ENCODE measurements at regions not wholly inside any gene's neighbourhood (a gene's known extent, or its start where the extent isn't known, plus 50 kb on each side); places are given as distances from the start of the nearest gene placed in this dataset.

GRCh38 chr15:70182858-70183695, 85.4 kb upstream of the TLE3 start:
- Histone ChIP-seq H3K27ac (ENCODE audit: low read length) (no peak overlapping the region), H3K4me1 (ENCODE audit: control insufficient read depth, insufficient read depth, low read length) (no peaks in the 10 kb centered on the region), H3K36me3 (ENCODE audit: control insufficient read depth in 2 of 2, insufficient read depth in 2 of 2, low read length in 2 of 2) (no peaks in the 10 kb centered on the region), H3K9ac (ENCODE audit: low read length in 2 of 2) (no peak overlapping the region), H3K9me3 (ENCODE audit: control insufficient read depth in 2 of 2, low read length in 2 of 2) (no peaks in the 10 kb centered on the region), H3K27me3 (ENCODE audit: control insufficient read depth in 1 of 2, insufficient read depth in 2 of 2, low read length in 2 of 2) (peaks cover 0 to 2% of the 10 kb centered on the region in 2 donors), H3K4me3 (ENCODE audit: low read length in 2 of 2) (no peak overlapping the region)

GRCh38 chr15:70181626-70182255, 84.0 kb upstream of the TLE3 start:
- no peak overlapping the region for H3K9ac ChIP-seq (ENCODE audit: low read length in 2 of 2)
- H3K27ac ChIP-seq (ENCODE audit: low read length): no peak overlapping the region
- no peaks in the 10 kb centered on the region for H3K9me3 ChIP-seq (ENCODE audit: control insufficient read depth in 2 of 2, low read length in 2 of 2)
- H3K4me3 ChIP-seq (ENCODE audit: low read length in 2 of 2): no peak overlapping the region
- H3K36me3 ChIP-seq (ENCODE audit: control insufficient read depth in 2 of 2, insufficient read depth in 2 of 2, low read length in 2 of 2): no peaks in the 10 kb centered on the region
- H3K4me1 ChIP-seq (ENCODE audit: control insufficient read depth, insufficient read depth, low read length): no peaks in the 10 kb centered on the region
- peaks cover 0 to 2% of the 10 kb centered on the region in 2 donors for H3K27me3 ChIP-seq (ENCODE audit: control insufficient read depth in 1 of 2, insufficient read depth in 2 of 2, low read length in 2 of 2)

GRCh38 chr15:70180186-70180875, 82.6 kb upstream of the TLE3 start:
- Histone ChIP-seq H3K27ac (ENCODE audit: low read length) (no peak overlapping the region), H3K4me3 (ENCODE audit: low read length in 2 of 2) (no peak overlapping the region)

GRCh38 chr15:70179309-70179892, 81.7 kb upstream of the TLE3 start:
- no peak overlapping the region for H3K27ac ChIP-seq (ENCODE audit: low read length)
- no peaks in the 10 kb centered on the region for H3K4me1 ChIP-seq (ENCODE audit: control insufficient read depth, insufficient read depth, low read length)
- no peaks in the 10 kb centered on the region for H3K27me3 ChIP-seq (ENCODE audit: control insufficient read depth in 1 of 2, insufficient read depth in 2 of 2, low read length in 2 of 2)
- H3K9me3 ChIP-seq (ENCODE audit: control insufficient read depth in 2 of 2, low read length in 2 of 2): no peaks in the 10 kb centered on the region
- no peak overlapping the region for H3K9ac ChIP-seq (ENCODE audit: low read length in 2 of 2)
- no peaks in the 10 kb centered on the region for H3K36me3 ChIP-seq (ENCODE audit: control insufficient read depth in 2 of 2, insufficient read depth in 2 of 2, low read length in 2 of 2)
- no peak overlapping the region for H3K4me3 ChIP-seq (ENCODE audit: low read length in 2 of 2)

More at GRCh38 chr15:70180186-70180875, 82.6 kb upstream of the TLE3 start:
- Histone ChIP-seq H3K36me3 (ENCODE audit: control insufficient read depth in 2 of 2, insufficient read depth in 2 of 2, low read length in 2 of 2) (no peaks in the 10 kb centered on the region), H3K27me3 (ENCODE audit: control insufficient read depth in 1 of 2, insufficient read depth in 2 of 2, low read length in 2 of 2) (no peaks in the 10 kb centered on the region), H3K4me1 (ENCODE audit: control insufficient read depth, insufficient read depth, low read length) (no peaks in the 10 kb centered on the region), H3K9ac (ENCODE audit: low read length in 2 of 2) (no peak overlapping the region), H3K9me3 (ENCODE audit: control insufficient read depth in 2 of 2, low read length in 2 of 2) (no peaks in the 10 kb centered on the region)

- Histone ChIP-seq H3K4me1 (ENCODE audit: control insufficient read depth, insufficient read depth, low read length) (no peaks in the 10 kb centered on the region), H3K27ac (ENCODE audit: low read length) (no peak overlapping the region), H3K9ac (ENCODE audit: low read length in 2 of 2) (no peak overlapping the region), H3K36me3 (ENCODE audit: control insufficient read depth in 2 of 2, insufficient read depth in 2 of 2, low read length in 2 of 2) (no peaks in the 10 kb centered on the region), H3K4me3 (ENCODE audit: low read length in 2 of 2) (no peak overlapping the region), H3K27me3 (ENCODE audit: control insufficient read depth in 1 of 2, insufficient read depth in 2 of 2, low read length in 2 of 2) (no peaks in the 10 kb centered on the region), H3K9me3 (ENCODE audit: control insufficient read depth in 2 of 2, low read length in 2 of 2) (no peaks in the 10 kb centered on the region)
Observed at GRCh38 chr15:70178335-70179084, 80.8 kb upstream of the TLE3 start.

GRCh38 chr15:70172566-70173225, 75.0 kb upstream of the TLE3 start:
- Histone ChIP-seq H3K9me3 (ENCODE audit: control insufficient read depth in 2 of 2, low read length in 2 of 2) (no peaks in the 10 kb centered on the region), H3K9ac (ENCODE audit: low read length in 2 of 2) (no peak overlapping the region), H3K27ac (ENCODE audit: low read length) (no peak overlapping the region), H3K4me3 (ENCODE audit: low read length in 2 of 2) (no peak overlapping the region), H3K4me1 (ENCODE audit: control insufficient read depth, insufficient read depth, low read length) (no peaks in the 10 kb centered on the region), H3K36me3 (ENCODE audit: control insufficient read depth in 2 of 2, insufficient read depth in 2 of 2, low read length in 2 of 2) (no peaks in the 10 kb centered on the region), H3K27me3 (ENCODE audit: control insufficient read depth in 1 of 2, insufficient read depth in 2 of 2, low read length in 2 of 2) (no peaks in the 10 kb centered on the region)

- Histone ChIP-seq H3K27me3 (ENCODE audit: control insufficient read depth in 1 of 2, insufficient read depth in 2 of 2, low read length in 2 of 2) (no peaks in the 10 kb centered on the region), H3K9ac (ENCODE audit: low read length in 2 of 2) (no peak overlapping the region), H3K36me3 (ENCODE audit: control insufficient read depth in 2 of 2, insufficient read depth in 2 of 2, low read length in 2 of 2) (no peaks in the 10 kb centered on the region), H3K9me3 (ENCODE audit: control insufficient read depth in 2 of 2, low read length in 2 of 2) (no peaks in the 10 kb centered on the region), H3K4me1 (ENCODE audit: control insufficient read depth, insufficient read depth, low read length) (peaks cover 1% of the 10 kb centered on the region), H3K27ac (ENCODE audit: low read length) (no peak overlapping the region), H3K4me3 (ENCODE audit: low read length in 2 of 2) (no peak overlapping the region)
Observed at GRCh38 chr15:70172124-70172523, 74.4 kb upstream of the TLE3 start.

GRCh38 chr15:70171256-70171886, 73.7 kb upstream of the TLE3 start:
- H3K4me1 ChIP-seq (ENCODE audit: control insufficient read depth, insufficient read depth, low read length): peaks cover 8% of the 10 kb centered on the region
- no peaks in the 10 kb centered on the region for H3K27me3 ChIP-seq (ENCODE audit: control insufficient read depth in 1 of 2, insufficient read depth in 2 of 2, low read length in 2 of 2)
- H3K36me3 ChIP-seq (ENCODE audit: control insufficient read depth in 2 of 2, insufficient read depth in 2 of 2, low read length in 2 of 2): no peaks in the 10 kb centered on the region
- H3K9ac ChIP-seq (ENCODE audit: low read length in 2 of 2): no peak overlapping the region
- H3K4me3 ChIP-seq (ENCODE audit: low read length in 2 of 2): no peak overlapping the region
- no peaks in the 10 kb centered on the region for H3K9me3 ChIP-seq (ENCODE audit: control insufficient read depth in 2 of 2, low read length in 2 of 2)
- no peak overlapping the region for H3K27ac ChIP-seq (ENCODE audit: low read length)

- Histone ChIP-seq H3K9ac (ENCODE audit: low read length in 2 of 2) (no peak overlapping the region), H3K36me3 (ENCODE audit: control insufficient read depth in 2 of 2, insufficient read depth in 2 of 2, low read length in 2 of 2) (no peaks in the 10 kb centered on the region), H3K4me3 (ENCODE audit: low read length in 2 of 2) (no peak overlapping the region), H3K27ac (ENCODE audit: low read length) (no peak overlapping the region), H3K4me1 (ENCODE audit: control insufficient read depth, insufficient read depth, low read length) (peaks cover 20% of the 10 kb centered on the region), H3K9me3 (ENCODE audit: control insufficient read depth in 2 of 2, low read length in 2 of 2) (no peaks in the 10 kb centered on the region), H3K27me3 (ENCODE audit: control insufficient read depth in 1 of 2, insufficient read depth in 2 of 2, low read length in 2 of 2) (no peaks in the 10 kb centered on the region)
Observed at GRCh38 chr15:70170096-70170699, 72.5 kb upstream of the TLE3 start.
